ENCODE measurements at regions not wholly inside any gene's neighbourhood (a gene's known extent, or its start where the extent isn't known, plus 50 kb on each side); places are given as distances from the start of the nearest gene placed in this dataset.
"Not testable (repeated sequence)": the region's sequence is repeated elsewhere in the genome, so short reads cannot be mapped to it uniquely, and the experiment has no call there.

DNA sequence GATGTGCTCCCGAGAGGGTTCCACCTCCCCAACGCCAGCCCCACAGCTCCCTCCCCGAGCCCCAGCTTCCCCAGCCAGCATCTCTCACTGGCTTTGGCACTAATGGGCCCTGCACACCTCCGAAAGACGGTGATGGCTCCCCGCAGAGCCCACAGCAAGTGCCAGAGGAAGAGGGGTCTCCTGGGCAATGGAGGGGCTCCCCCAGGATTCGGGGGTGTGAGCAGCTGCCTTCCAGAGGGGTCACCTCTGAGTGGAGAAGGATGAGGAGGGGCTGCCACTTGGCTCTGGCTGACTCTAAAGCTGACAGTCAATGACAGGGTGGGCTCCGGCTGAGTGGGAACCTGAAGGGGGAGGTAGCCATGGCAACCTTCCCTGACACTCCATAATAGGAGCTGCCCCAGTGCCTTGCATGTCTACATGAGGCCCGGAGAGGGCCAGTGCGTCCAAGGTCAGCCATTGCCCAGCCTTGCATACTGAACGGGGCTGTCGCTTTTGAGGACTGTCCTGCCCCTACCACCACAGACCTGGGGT lies 98.6 kb upstream of the SYT13 start:
- DNase-seq (ENCODE audit: low read depth), result no peak

- no peak for DNase-seq (ENCODE audit: low read depth)
Observed at GRCh38 chr11:45384016-45384415, 97.9 kb upstream of the SYT13 start.

DNA sequence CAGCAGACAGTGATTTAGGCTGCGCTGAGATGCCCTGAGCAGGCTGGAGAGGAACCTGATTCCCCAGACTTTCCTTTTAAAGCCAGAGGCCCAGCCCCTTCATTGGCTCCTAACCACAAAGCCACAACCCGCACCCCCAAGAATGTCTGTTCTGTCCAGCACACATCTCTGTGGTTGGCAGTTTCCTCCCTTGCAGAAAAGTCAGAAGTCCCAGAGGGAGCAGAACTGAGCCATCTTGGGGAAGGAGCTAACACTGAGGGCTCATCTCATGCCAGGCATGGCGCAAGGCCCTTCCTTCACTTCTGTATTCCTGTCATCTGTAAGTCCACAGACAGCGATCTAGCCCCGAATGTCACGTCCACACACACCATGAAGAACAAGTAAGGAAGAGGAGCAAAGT lies 97.1 kb upstream of the SYT13 start:
- DNase-seq (ENCODE audit: low read depth), result peak; percentile 67

- no peak for DNase-seq (ENCODE audit: low read depth)
Observed at GRCh38 chr11:45382133-45382878, 96.2 kb upstream of the SYT13 start.

- no peak for DNase-seq (ENCODE audit: low read depth)
Observed at GRCh38 chr11:45379162-45379863, 93.2 kb upstream of the SYT13 start.

DNA sequence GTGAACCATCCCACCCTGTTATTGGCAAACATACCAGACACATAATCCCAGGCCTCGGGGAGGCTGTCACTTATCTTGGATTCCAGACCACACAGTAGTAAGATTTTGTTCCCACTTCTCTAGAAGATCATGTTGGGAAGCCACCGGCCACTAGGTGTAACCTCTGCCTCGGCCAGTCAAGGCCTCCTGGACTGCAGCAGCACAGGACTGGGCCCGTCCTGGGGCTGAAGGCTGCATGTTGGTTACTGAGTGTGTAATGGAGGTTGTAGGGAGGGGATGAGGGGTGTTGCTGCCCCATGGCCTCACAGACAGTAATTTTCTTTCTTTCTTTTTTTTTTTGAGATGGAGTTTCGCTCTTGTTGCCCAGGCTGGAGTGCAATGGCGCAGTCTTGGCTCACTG lies 92.4 kb upstream of the SYT13 start:
- DNase-seq (ENCODE audit: low read depth), result no peak

- DNase-seq (ENCODE audit: low read depth), result peak; percentile 33
Observed at GRCh38 chr11:45374653-45375059, 88.5 kb upstream of the SYT13 start.

- no peak for DNase-seq (ENCODE audit: low read depth)
Observed at GRCh38 chr11:45374130-45374529, 88.0 kb upstream of the SYT13 start.

DNA sequence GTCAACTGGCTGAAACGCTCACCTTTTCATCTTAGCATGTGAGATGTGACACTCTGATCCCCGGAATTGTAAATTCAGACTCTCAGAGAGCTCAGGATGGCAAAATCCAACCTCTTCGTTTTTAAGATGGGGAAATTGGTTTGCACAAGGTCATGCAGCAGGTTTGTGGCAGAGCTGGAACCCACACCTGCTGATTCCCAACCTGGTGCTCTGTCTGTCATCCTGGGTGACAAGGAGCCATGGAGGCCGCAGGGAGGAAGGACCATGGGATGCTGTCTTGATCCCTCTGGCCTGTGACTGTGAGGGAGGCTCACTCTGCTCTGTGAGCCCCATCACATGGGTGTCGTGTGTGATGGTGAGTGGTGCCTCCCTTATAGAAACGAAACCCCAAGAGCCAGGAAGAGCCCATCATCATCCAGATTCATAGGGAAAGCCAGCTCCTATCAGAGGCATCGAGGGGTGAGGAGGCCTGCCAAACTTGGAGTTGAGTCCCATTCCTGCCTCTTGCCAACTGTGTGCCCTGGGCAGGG lies 87.4 kb upstream of the SYT13 start:
- no peak for DNase-seq (ENCODE audit: low read depth)

DNA sequence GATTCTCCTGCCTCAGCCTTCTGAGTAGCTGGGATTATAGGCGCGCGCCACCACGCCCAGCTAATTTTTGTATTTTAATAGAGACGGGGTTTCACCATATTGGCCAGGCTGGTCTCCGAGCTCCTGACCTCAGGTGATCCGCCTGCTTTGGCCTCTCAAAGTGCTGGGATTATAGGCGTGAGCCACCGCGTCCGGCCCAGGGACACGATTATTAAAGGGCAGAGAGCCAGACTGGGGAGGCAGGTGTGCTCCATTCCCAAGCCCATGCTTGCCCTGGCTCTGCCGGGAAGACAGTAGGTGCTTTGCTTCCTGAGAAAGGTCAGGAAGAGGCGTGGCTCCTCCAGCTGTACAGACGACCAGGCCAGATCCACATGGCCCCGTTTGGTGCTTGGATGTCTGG lies 86.3 kb upstream of the SYT13 start:
- DNase-seq (ENCODE audit: low read depth), result not testable (repeated sequence)

DNA sequence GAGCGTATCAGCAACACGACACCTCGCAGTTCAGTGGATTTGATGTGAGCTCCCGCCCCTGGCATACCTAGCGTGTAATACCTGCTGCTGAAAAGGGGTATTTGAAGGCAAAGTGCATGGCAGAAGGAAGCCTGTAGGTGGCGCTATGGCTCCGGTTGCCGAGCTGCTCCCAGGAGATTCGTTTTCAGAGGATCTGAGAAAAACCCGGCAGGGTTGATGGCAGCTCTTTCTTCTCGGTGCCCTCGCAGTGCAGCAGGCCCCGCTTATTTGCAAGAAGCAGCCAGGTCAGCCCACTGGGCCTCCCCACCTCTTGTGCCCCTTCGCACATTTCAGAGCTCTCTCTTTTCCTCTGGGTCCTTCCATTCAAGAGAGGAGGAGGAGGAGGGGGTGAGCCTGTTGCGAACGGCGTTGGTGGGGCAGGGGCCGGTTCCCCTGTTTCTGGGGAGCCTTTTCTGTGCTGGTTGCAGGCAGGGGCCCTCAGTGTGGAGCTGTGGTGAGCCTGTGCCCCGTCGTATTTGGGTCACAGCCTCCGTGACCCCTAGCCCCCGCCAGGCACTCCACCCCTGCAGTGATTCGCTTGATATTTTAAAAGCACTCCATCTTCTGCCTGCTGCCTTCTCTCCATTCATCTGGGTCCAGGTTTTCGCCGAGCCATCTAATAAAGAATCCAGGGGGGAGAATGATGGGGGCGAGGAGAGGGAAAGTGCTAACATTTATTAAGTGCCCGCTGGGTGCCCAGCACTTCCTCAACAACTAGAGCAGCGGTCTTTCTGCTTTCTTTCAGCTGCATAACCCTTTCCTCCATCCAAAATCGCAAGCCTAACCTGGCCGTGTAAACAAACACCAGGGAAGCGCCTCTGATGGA lies 85.3 kb upstream of the SYT13 start:
- peak; percentile 57 for DNase-seq (ENCODE audit: low read depth)

DNA sequence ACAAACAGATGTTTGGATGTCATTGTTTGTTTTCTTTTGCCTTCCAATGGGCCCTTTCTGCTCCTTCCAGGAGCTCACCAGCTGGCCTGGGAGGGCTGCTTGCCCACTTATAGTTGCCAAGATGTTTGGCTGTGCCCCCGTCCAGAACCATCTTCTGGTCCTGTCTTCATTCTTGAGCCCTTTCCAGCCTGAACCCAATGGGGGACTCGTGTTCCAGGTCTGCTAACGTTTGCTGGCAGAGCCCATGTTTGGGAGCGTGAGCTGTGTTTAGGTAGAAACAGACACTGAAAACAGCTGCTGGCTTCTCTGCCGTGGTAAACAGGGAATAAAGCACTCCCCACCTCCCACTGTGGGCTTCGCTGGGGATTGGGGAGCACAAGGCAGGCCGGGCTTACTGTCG lies 83.2 kb upstream of the SYT13 start:
- no peak for DNase-seq (ENCODE audit: low read depth)

- no peak for DNase-seq (ENCODE audit: low read depth)
Observed at GRCh38 chr11:45368697-45369096, 82.6 kb upstream of the SYT13 start.

- DNase-seq (ENCODE audit: low read depth), result no peak
Observed at GRCh38 chr11:45366619-45367190, 80.6 kb upstream of the SYT13 start.

GRCh38 chr11:45365961-45366618 lies 79.9 kb upstream of the SYT13 start:
- peak; percentile 9 for DNase-seq (ENCODE audit: low read depth)

- DNase-seq (ENCODE audit: low read depth), result no peak
Observed at GRCh38 chr11:45362636-45363035, 76.5 kb upstream of the SYT13 start.

- DNase-seq (ENCODE audit: low read depth), result no peak
Observed at GRCh38 chr11:45361551-45361950, 75.4 kb upstream of the SYT13 start.

- no peak for DNase-seq (ENCODE audit: low read depth)
Observed at GRCh38 chr11:45355706-45356041, 69.5 kb upstream of the SYT13 start.

- DNase-seq (ENCODE audit: low read depth), result peak; percentile 80
Observed at GRCh38 chr11:45354976-45355705, 69.0 kb upstream of the SYT13 start.

- DNase-seq (ENCODE audit: low read depth), result no peak
Observed at GRCh38 chr11:45348729-45349128, 62.6 kb upstream of the SYT13 start.

Measured in M059J (cell line).